Large intestine (tissue), 3 donors: ENCODE measurements at regions not wholly inside any gene's neighbourhood (a gene's known extent, or its start where the extent isn't known, plus 50 kb on each side); places are given as distances from the start of the nearest gene placed in this dataset.

Source experiments
- DNase-seq, 2 donors: peaks; one replicate each; pipeline versions ENCODE4 v3.0.0 to v3.0.0-alpha.2; 2013
- H3K27ac ChIP-seq: one replicate; pipeline ENCODE4 v1.5.1; 2013; ENCODE audit warnings: low read length
- H3K27me3 ChIP-seq: 2 replicates; pipeline ENCODE4 v1.6.1; 2013; ENCODE audit warnings: low read length; ENCODE audit not compliant: control insufficient read depth, insufficient read depth
- H3K36me3 ChIP-seq: 2 replicates; pipeline ENCODE4 v1.6.1; 2013; ENCODE audit warnings: low read length; ENCODE audit not compliant: control insufficient read depth, insufficient read depth
- H3K4me1 ChIP-seq: one replicate; pipeline ENCODE4 v1.6.1; 2013; ENCODE audit warnings: low read length; ENCODE audit not compliant: control insufficient read depth, insufficient read depth
- H3K4me3 ChIP-seq: one replicate; pipeline ENCODE4 v1.5.1; 2013; ENCODE audit warnings: low read length
- H3K9me3 ChIP-seq: one replicate; pipeline ENCODE4 v1.6.1; 2013; ENCODE audit warnings: mild to moderate bottlenecking, low read depth, low read length, moderate library complexity; ENCODE audit not compliant: control insufficient read depth
- WGBS: methylation state at CpG from one replicate; pipeline ENCODE4 v1.1.5; 2013; ENCODE audit warnings: low lambda C conversion rate; ENCODE audit not compliant: insufficient coverage; 5-methylcytosine and 5-hydroxymethylcytosine counted together

- Histone ChIP-seq H3K27me3 (no peaks in the 10 kb centered on the region), H3K4me3 (no peak overlapping the region), H3K9me3 (no peaks in the 10 kb centered on the region), H3K4me1 (no peaks in the 10 kb centered on the region), H3K36me3 (no peaks in the 10 kb centered on the region), H3K27ac (no peak overlapping the region)
- no peak for DNase-seq
- WGBS = no CpG with 5 or more reads among the region's 1 CpG
These were observed 460.7 kb downstream of the NOVA1 start for GRCh38 chr14:26137161-26137560.

- Histone ChIP-seq H3K27me3 (no peaks in the 10 kb centered on the region), H3K4me1 (no peaks in the 10 kb centered on the region), H3K4me3 (no peak overlapping the region), H3K36me3 (no peaks in the 10 kb centered on the region), H3K9me3 (no peaks in the 10 kb centered on the region), H3K27ac (no peak overlapping the region)
- no peak for DNase-seq
These were observed 465.7 kb downstream of the NOVA1 start for GRCh38 chr14:26132061-26132645.

GRCh38 chr14:26130690-26131089 lies 467.1 kb downstream of the NOVA1 start:
- DNase-seq = no peak
- no peak overlapping the region for H3K4me3 ChIP-seq
- no CpG with 5 or more reads among the region's 1 CpG for WGBS
- no peak overlapping the region for H3K27ac ChIP-seq
- H3K9me3 ChIP-seq = no peaks in the 10 kb centered on the region
- no peaks in the 10 kb centered on the region for H3K4me1 ChIP-seq
- H3K36me3 ChIP-seq = no peaks in the 10 kb centered on the region
- no peaks in the 10 kb centered on the region for H3K27me3 ChIP-seq

- no peaks in the 10 kb centered on the region for H3K27me3 ChIP-seq
- H3K36me3 ChIP-seq = no peaks in the 10 kb centered on the region
- WGBS = 0% methylated on average over 1 of the region's 4 CpGs
- no peaks in the 10 kb centered on the region for H3K4me1 ChIP-seq
- no peaks in the 10 kb centered on the region for H3K9me3 ChIP-seq
- H3K4me3 ChIP-seq = no peak overlapping the region
- H3K27ac ChIP-seq = no peak overlapping the region
- DNase-seq = peak in 1 of 2 donors; percentile 2
These were observed 468.7 kb downstream of the NOVA1 start for GRCh38 chr14:26128931-26129671.

GRCh38 chr14:26124896-26125438 lies 472.9 kb downstream of the NOVA1 start:
- Histone ChIP-seq H3K4me3 (no peak overlapping the region), H3K27me3 (no peaks in the 10 kb centered on the region), H3K36me3 (no peaks in the 10 kb centered on the region), H3K4me1 (no peaks in the 10 kb centered on the region), H3K9me3 (no peaks in the 10 kb centered on the region), H3K27ac (no peak overlapping the region)
- whole genome bisulfite sequencing = no CpG with 5 or more reads among the region's 2 CpGs
- no peak for DNase-seq

- Histone ChIP-seq H3K9me3 (no peaks in the 10 kb centered on the region), H3K27me3 (no peaks in the 10 kb centered on the region), H3K4me3 (no peak overlapping the region), H3K36me3 (no peaks in the 10 kb centered on the region), H3K27ac (no peak overlapping the region), H3K4me1 (no peaks in the 10 kb centered on the region)
- DNase-seq = no peak
- WGBS = 100% methylated on average over 1 of the region's 2 CpGs
These were observed 474.4 kb downstream of the NOVA1 start for GRCh38 chr14:26123459-26123858.

GRCh38 chr14:26121181-26121580 lies 476.7 kb downstream of the NOVA1 start:
- H3K27ac ChIP-seq = no peak overlapping the region
- H3K9me3 ChIP-seq = no peaks in the 10 kb centered on the region
- H3K4me3 ChIP-seq = no peak overlapping the region
- DNase-seq = no peak
- H3K36me3 ChIP-seq = no peaks in the 10 kb centered on the region
- H3K4me1 ChIP-seq = no peaks in the 10 kb centered on the region
- WGBS = 100% methylated on average over 1 of the region's 3 CpGs
- H3K27me3 ChIP-seq = no peaks in the 10 kb centered on the region

- Histone ChIP-seq H3K9me3 (no peaks in the 10 kb centered on the region), H3K4me3 (no peak overlapping the region), H3K27ac (no peak overlapping the region), H3K36me3 (no peaks in the 10 kb centered on the region), H3K27me3 (no peaks in the 10 kb centered on the region), H3K4me1 (no peaks in the 10 kb centered on the region)
- WGBS = 60% methylated on average over 2 of the region's 3 CpGs
- no peak for DNase-seq
These were observed 483.8 kb downstream of the NOVA1 start for GRCh38 chr14:26113911-26114640.

- Histone ChIP-seq H3K27ac (no peak overlapping the region), H3K4me1 (no peaks in the 10 kb centered on the region), H3K4me3 (no peak overlapping the region), H3K27me3 (no peaks in the 10 kb centered on the region), H3K9me3 (no peaks in the 10 kb centered on the region), H3K36me3 (no peaks in the 10 kb centered on the region)
- WGBS = 87% methylated on average over 2 of the region's 2 CpGs
- no peak for DNase-seq
These were observed 493.1 kb downstream of the NOVA1 start for GRCh38 chr14:26104717-26105116.

- H3K27me3 ChIP-seq = no peaks in the 10 kb centered on the region
- no peak overlapping the region for H3K4me3 ChIP-seq
- 89% methylated on average over 1 of the region's 4 CpGs for WGBS
- no peaks in the 10 kb centered on the region for H3K36me3 ChIP-seq
- no peaks in the 10 kb centered on the region for H3K9me3 ChIP-seq
- no peaks in the 10 kb centered on the region for H3K4me1 ChIP-seq
- DNase-seq = no peak
- H3K27ac ChIP-seq = no peak overlapping the region
These were observed 500.0 kb downstream of the NOVA1 start for GRCh38 chr14:26097852-26098251.
